SK-N-SH treated with all-trans-retinoic acid at 6 μM for 48 hours (cell line): ENCODE measurements at regions not wholly inside any gene's neighbourhood (a gene's known extent, or its start where the extent isn't known, plus 50 kb on each side); places are given as distances from the start of the nearest gene placed in this dataset.

Experiments used
- ATAC-seq: fragments of 200-7000 bp; cut with Tn5 transposase; 3 replicates; pipeline ENCODE4 v1.9.1; 2020; ENCODE audit warnings: mild to moderate bottlenecking, moderate library complexity
- ARNTL ChIP-seq: fragments of 450-650 bp; formaldehyde crosslinking; IDR thresholded peaks from 2 replicates; pipeline ENCODE4 v1.5.0; 2020; ENCODE audit warnings: low read depth, mild to moderate bottlenecking, moderate library complexity, borderline replicate concordance
- BACH2 ChIP-seq: fragments of 250-450 bp; sonication (Bioruptor Pico); IDR thresholded peaks from 2 replicates; pipeline ENCODE4 v1.9.0; 2021; ENCODE audit warnings: mild to moderate bottlenecking, borderline replicate concordance
- CSDC2 ChIP-seq: fragments of 250-450 bp; sonication (Bioruptor Pico); IDR thresholded peaks from 2 replicates; pipeline ENCODE4 v1.5.0; 2020; ENCODE audit warnings: mild to moderate bottlenecking, moderate library complexity
- ESRRG ChIP-seq: fragments of 250-450 bp; sonication (Bioruptor Pico); IDR thresholded peaks from 2 replicates; pipeline ENCODE4 v1.6.1; 2021; ENCODE audit warnings: mild to moderate bottlenecking
- GLIS3 ChIP-seq: fragments of 250-450 bp; sonication (Bioruptor Pico); IDR thresholded peaks from 2 replicates; pipeline ENCODE4 v1.5.0; 2020; ENCODE audit warnings: mild to moderate bottlenecking, moderate library complexity
- ISL1 ChIP-seq: fragments of 250-450 bp; sonication (Bioruptor Pico); IDR thresholded peaks from 2 replicates; pipeline ENCODE4 v2.1.2; 2022; ENCODE audit warnings: mild to moderate bottlenecking, moderate library complexity
- OSR1 ChIP-seq: fragments of 250-450 bp; sonication (Bioruptor Pico); IDR thresholded peaks from 2 replicates; pipeline ENCODE4 v1.8.0; 2022; ENCODE audit warnings: moderate library complexity, mild to moderate bottlenecking, inconsistent platforms
- POU6F1 ChIP-seq: fragments of 250-450 bp; sonication (Bioruptor Pico); IDR thresholded peaks from 2 replicates; pipeline ENCODE4 v1.8.0; 2021; ENCODE audit warnings: low read depth, mild to moderate bottlenecking, moderate library complexity, borderline replicate concordance
- PPARA ChIP-seq: fragments of 250-450 bp; sonication (Bioruptor Pico); IDR thresholded peaks from 2 replicates; pipeline ENCODE4 v1.5.0; 2020; ENCODE audit warnings: mild to moderate bottlenecking, borderline replicate concordance
- RARB ChIP-seq: fragments of 250-450 bp; sonication (Bioruptor Pico); IDR thresholded peaks from 2 replicates; pipeline ENCODE4 v1.8.0; 2021; ENCODE audit warnings: mild to moderate bottlenecking, moderate library complexity
- SNAI2 ChIP-seq: fragments of 250-450 bp; sonication (Bioruptor Pico); IDR thresholded peaks from 2 replicates; pipeline ENCODE4 v1.5.0; 2020; ENCODE audit warnings: mild to moderate bottlenecking, moderate library complexity
- TCF4 ChIP-seq: fragments of 250-450 bp; sonication (Bioruptor Pico); IDR thresholded peaks from 2 replicates; pipeline ENCODE4 v1.8.0; 2021; ENCODE audit warnings: mild to moderate bottlenecking, moderate library complexity, borderline replicate concordance
- TOX ChIP-seq: fragments of 250-450 bp; sonication (Bioruptor Pico); IDR thresholded peaks from 2 replicates; pipeline ENCODE4 v1.8.0; 2021; ENCODE audit warnings: mild to moderate bottlenecking, moderate library complexity, borderline replicate concordance
- ZFP3 ChIP-seq: fragments of 250-450 bp; sonication (Bioruptor Pico); IDR thresholded peaks from 2 replicates; pipeline ENCODE4 v1.5.0; 2020; ENCODE audit warnings: mild to moderate bottlenecking, moderate library complexity
- ZFP30 ChIP-seq: fragments of 450-650 bp; formaldehyde crosslinking; IDR thresholded peaks from 2 replicates; pipeline ENCODE4 v1.5.0; 2022; ENCODE audit warnings: mild to moderate bottlenecking, moderate library complexity
- ZNF565 ChIP-seq: fragments of 450-650 bp; formaldehyde crosslinking; conservative IDR thresholded peaks from 2 replicates; pipeline ENCODE4 v1.5.0; 2020; ENCODE audit warnings: low read depth, mild to moderate bottlenecking, moderate library complexity
- ZNF70 ChIP-seq: fragments of 450-650 bp; formaldehyde crosslinking; IDR thresholded peaks from 2 replicates; pipeline ENCODE4 v1.5.0; 2020; ENCODE audit warnings: mild to moderate bottlenecking, moderate library complexity
- ZNF8 ChIP-seq: fragments of 450-650 bp; formaldehyde crosslinking; IDR thresholded peaks from 2 replicates; pipeline ENCODE4 v1.5.0; 2020; ENCODE audit warnings: mild to moderate bottlenecking, moderate library complexity
- TF ChIP-seq, protein P1 (sequence below): fragments of 250-450 bp; sonication (Bioruptor Pico); IDR thresholded peaks from 2 replicates; pipeline ENCODE4 v1.5.1; 2020; ENCODE audit warnings: low read depth, mild to moderate bottlenecking, moderate library complexity
- TF ChIP-seq, protein P2 (sequence below): fragments of 250-450 bp; sonication (Bioruptor Pico); IDR thresholded peaks from 2 replicates; pipeline ENCODE4 v1.8.0; 2020; ENCODE audit warnings: mild to moderate bottlenecking, moderate library complexity, borderline replicate concordance

DNA sequence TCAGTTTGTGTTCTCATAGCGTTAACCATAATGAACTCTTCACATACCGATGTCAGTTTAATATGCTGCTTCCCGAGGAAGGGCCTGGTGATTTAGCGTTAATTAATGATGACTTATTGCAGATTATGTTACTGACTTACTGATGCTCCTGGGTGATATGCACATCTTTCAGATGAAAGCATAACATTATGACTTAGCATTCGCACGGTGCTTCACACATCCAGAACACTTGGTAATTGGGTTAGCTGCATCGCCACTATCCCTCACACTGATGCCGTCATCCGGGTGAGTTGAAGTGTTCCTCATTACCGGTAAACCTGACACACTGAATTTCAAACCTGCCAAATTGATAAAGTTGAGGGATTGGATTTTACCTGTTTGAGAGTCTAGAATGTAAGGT is 239.0 kb upstream of the PODXL start (continued):
- TF ChIP-seq ISL1 (CRISPR knock-in tag) (no peak), BACH2 (CRISPR knock-in tag) (no peak)

DNA sequence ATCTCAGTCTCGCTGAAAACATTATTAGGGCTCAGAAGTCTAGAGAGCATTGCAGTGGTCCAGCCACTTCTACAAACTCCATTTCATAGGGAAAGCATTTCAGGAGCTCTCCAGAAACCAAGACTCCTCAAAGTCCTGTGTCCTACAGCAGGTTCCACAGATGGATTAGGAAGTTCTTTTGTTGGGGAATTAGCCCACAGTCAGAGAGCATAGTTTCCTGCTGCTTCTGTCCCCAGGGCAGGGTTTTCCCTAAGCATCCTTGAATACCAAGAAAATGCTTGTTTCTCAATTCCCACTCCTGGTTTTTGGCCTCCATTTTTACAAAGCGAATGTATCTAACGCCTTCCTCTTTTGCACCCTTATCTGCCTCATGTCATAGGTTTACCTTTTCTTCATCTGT is 235.9 kb upstream of the PODXL start:
- no peak for ATAC-seq
- TF ChIP-seq CSDC2 (CRISPR knock-in tag), result no peak
- no peak for TF ChIP-seq TOX
- no peak for TF ChIP-seq ZNF8 (CRISPR knock-in tag)
- no peak for TF ChIP-seq ZFP30 (CRISPR knock-in tag)
- no peak for TF ChIP-seq ZFP3 (CRISPR knock-in tag)
- no peak for TF ChIP-seq OSR1 (CRISPR knock-in tag)
- no peak for TF ChIP-seq GLIS3 (CRISPR knock-in tag)
- TF ChIP-seq, protein P1, sequence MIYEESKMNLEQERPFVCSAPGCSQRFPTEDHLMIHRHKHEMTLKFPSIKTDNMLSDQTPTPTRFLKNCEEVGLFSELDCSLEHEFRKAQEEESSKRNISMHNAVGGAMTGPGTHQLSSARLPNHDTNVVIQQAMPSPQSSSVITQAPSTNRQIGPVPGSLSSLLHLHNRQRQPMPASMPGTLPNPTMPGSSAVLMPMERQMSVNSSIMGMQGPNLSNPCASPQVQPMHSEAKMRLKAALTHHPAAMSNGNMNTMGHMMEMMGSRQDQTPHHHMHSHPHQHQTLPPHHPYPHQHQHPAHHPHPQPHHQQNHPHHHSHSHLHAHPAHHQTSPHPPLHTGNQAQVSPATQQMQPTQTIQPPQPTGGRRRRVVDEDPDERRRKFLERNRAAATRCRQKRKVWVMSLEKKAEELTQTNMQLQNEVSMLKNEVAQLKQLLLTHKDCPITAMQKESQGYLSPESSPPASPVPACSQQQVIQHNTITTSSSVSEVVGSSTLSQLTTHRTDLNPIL (CRISPR knock-in tag), result no peak
- TF ChIP-seq POU6F1 (CRISPR knock-in tag), result no peak
- TF ChIP-seq ISL1 (CRISPR knock-in tag), result no peak
- no peak for TF ChIP-seq BACH2 (CRISPR knock-in tag)
- TF ChIP-seq ZNF70, result no peak
- TF ChIP-seq, all 23 proteins: peak for 0

DNA sequence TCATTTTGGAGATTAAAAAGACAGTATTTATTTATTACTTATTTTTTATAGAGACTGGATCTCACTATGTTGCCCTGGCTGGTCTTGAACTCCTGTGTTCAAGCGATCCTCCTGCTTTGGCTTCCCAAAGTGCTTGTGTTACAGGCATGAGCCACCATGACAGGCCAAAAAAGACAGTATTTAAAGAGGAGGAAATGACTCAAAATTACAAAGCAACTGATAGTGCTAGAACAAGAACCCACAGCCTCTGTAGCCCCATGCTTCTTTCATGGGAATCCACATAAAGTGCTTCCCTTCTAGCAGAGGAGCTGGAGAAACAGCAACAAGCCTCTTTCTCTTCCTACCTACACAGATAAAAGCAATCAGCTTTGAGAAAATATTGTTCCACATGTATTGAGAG is 230.7 kb upstream of the PODXL start:
- no peak for ATAC-seq

More for the DNA sequence above, 230.7 kb upstream of the PODXL start:
- TF ChIP-seq PPARA, result no peak
- no peak for TF ChIP-seq ESRRG (CRISPR knock-in tag)
- no peak for TF ChIP-seq ZFP3 (CRISPR knock-in tag)
- TF ChIP-seq, protein P1 (CRISPR knock-in tag), result no peak
- TF ChIP-seq TOX, result no peak
- TF ChIP-seq ZFP30 (CRISPR knock-in tag), result no peak
- no peak for TF ChIP-seq POU6F1 (CRISPR knock-in tag)
- TF ChIP-seq CSDC2 (CRISPR knock-in tag), result no peak
- no peak for TF ChIP-seq RARB (CRISPR knock-in tag)
- no peak for TF ChIP-seq ZNF8 (CRISPR knock-in tag)
- TF ChIP-seq GLIS3 (CRISPR knock-in tag), result no peak
- TF ChIP-seq SNAI2 (CRISPR knock-in tag), result no peak
- TF ChIP-seq TCF4, result no peak
- TF ChIP-seq, protein P2, sequence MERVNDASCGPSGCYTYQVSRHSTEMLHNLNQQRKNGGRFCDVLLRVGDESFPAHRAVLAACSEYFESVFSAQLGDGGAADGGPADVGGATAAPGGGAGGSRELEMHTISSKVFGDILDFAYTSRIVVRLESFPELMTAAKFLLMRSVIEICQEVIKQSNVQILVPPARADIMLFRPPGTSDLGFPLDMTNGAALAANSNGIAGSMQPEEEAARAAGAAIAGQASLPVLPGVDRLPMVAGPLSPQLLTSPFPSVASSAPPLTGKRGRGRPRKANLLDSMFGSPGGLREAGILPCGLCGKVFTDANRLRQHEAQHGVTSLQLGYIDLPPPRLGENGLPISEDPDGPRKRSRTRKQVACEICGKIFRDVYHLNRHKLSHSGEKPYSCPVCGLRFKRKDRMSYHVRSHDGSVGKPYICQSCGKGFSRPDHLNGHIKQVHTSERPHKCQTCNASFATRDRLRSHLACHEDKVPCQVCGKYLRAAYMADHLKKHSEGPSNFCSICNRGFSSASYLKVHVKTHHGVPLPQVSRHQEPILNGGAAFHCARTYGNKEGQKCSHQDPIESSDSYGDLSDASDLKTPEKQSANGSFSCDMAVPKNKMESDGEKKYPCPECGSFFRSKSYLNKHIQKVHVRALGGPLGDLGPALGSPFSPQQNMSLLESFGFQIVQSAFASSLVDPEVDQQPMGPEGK (CRISPR knock-in tag), result no peak
- no peak for TF ChIP-seq BACH2 (CRISPR knock-in tag)
- TF ChIP-seq OSR1 (CRISPR knock-in tag), result no peak
- TF ChIP-seq ZNF565 (CRISPR knock-in tag), result no peak
- no peak for TF ChIP-seq ARNTL (CRISPR knock-in tag)
- TF ChIP-seq, all 23 proteins: peak for 0
